HG02759 (cell line): ENCODE measurements at regions not wholly inside any gene's neighbourhood (a gene's known extent, or its start where the extent isn't known, plus 50 kb on each side); places are given as distances from the start of the nearest gene placed in this dataset.
"Not testable (repeated sequence)": the region's sequence is repeated elsewhere in the genome, so short reads cannot be mapped to it uniquely, and the experiment has no call there.

Experiments used
- ATAC-seq: cut with Tn5 transposase; IDR thresholded peaks from one replicate; pipeline ENCODE4 v1.9.1; 2021; ENCODE audit warnings: mild to moderate bottlenecking, moderate library complexity; ENCODE audit not compliant: unreplicated experiment

- ATAC-seq = no peak
These were observed 109.3 kb upstream of the DST start for GRCh38 chr6:56752009-56752408.

- ATAC-seq = no peak
These were observed 108.9 kb upstream of the DST start for GRCh38 chr6:56751604-56752003.

GRCh38 chr6:56750686-56751085, 108.0 kb upstream of the DST start:
- no peak for ATAC-seq

DNA sequence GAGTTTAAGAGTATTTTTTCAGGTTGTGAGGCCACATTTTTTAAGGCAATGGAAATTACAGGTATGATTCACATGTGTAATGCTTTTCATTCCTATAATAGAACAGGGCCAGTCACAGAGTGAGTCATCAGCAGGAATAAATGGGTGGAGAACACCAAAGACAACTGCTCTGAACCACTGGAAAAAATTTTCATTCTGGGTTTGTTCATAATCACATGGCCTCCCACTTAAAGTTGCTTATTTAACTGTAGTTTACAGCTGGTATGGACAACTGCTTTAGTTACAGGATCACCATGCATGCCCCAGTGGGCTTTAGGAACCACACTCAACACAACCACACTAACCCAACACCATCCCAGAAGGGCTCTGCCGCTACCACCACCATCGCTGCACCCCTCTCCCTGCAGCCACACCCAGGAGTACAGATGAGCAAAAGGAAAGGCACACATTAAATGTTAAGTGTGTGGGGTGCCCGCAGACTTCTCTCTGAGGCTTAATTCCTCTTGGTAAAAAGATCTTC, 107.0 kb upstream of the DST start:
- no peak for ATAC-seq

DNA sequence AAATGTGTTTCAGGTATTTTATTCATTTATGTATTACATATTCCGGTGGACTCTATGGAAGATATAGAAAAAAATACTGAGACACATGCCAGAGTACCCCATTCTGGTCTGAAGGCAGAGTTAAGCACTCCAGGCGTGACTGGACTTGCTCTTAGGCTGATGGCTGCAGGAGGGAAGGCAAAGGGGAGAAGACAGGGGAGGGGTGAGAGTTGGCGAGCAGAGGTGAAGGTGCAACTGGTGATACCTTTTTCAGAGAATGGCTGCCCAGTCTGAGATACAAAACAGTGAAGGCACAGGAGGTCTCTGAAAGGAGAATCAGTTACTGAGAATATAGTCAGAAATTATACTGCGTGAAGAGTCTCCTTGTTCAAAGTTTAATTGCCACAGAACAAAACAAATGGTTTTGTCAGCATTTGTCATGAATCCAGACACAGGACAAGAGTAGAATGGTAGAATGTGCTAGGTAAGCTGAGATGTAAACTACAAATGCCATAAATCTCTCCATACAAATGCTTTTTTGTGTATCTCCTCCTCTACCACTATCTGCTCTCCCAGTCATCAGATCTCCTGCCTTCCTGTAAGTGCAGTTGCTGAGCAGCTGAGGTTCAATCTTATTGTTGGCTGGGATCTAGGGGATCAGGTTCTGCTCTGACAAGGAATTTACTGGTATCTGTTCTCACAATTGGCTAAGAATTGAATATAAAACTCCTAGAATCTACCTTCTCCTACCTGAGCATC, 104.2 kb upstream of the DST start:
- ATAC-seq = no peak

- ATAC-seq = no peak
These were observed 103.3 kb upstream of the DST start for GRCh38 chr6:56745971-56746370.

- ATAC-seq = no peak
These were observed 102.4 kb upstream of the DST start for GRCh38 chr6:56745081-56745480.

- ATAC-seq = no peak
These were observed 101.8 kb upstream of the DST start for GRCh38 chr6:56744528-56744927.

DNA sequence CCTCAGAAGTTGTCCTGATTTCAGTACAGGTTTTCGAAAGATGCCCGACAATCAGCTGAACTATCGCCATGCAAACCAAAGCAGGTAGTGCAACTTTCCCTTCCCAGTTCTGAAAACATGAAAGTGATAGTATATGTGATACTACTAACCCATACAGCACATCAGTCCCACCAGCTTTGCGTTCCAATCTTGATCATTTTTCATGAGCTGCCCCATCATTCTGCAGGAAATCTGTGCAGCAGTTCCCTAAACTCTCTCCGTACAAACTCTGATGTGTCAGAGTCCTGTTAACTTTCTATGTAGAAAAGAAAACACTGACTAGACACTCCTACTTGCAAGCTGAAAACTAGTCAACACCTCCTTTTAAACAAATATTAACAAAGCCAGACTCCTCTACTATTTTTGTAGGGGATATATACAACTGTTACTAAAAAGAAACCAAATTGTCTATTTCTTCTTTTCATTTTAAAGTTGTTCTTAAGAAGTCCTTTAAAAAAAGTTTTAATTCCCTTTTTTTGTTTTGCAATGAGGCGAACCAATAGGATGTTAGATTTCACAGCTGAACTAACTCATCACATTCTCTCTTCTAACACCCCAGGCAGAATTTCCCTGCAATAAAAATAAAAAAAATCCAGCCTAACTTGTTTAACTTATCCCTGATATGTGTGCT, 99.6 kb upstream of the DST start:
- peak; percentile 70 for ATAC-seq

DNA sequence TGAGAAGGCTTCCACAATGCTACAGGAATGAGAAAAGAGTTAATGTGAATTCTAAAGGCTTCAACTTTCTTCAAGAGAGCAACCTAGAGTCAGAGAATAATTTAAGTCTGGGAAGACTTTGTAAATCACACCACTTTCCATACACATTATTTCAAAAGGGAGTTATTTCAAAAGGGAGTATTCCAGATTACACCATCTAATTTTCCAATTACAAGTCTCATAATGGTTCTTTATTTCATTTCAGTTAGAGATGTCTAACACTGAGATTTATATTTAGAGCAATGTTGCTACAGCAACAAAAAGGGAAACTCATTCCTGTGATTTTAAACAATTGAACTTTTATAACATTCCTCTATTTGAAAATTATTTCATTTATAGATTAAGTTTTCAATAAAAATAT, 98.8 kb upstream of the DST start:
- ATAC-seq = no peak

DNA sequence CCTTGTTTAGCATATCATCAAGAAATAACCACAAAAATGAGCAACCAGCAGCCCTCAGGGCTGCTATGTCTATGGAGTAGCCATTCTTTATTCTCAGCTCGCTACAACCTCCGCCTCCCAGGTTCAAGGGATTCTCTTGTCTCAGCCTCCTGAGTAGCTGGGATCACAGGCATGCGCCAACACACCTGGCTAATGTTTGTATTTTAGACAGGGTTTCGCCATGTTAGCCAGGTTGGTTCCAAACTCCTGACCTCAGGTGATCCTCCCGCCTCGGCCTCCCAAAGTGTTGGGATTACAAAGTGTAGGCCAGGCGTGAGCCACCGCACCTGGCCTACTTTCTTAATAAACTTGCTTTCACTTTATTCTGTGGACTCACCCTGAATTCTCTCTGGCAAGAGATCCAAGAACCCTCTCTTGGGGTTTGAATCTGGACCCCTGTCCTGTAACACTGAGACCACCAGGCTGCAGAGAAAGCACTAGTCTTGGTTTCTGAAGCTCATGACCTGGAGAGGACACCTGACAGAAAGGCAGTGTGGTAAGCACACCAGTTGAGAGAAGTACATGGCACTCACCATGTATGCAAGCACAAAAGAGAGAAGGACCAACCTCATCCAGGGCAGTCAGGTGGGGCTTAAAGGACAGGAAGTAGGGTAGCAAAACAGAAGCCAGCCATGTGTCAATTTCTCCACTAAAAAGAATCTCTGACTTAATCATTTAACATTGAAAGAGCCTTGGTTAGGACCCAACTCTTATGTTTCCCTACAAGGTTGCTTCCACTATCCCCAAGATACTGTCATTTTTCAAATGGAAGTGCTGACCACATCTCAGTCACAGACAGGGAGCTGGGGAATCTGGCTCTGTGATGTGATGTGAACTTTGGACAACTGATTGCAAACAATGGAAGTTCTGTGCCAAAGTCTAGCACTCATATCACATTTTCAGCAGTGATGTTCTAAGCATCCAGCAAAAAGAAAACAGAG, 97.4 kb upstream of the DST start:
- ATAC-seq = no peak

DNA sequence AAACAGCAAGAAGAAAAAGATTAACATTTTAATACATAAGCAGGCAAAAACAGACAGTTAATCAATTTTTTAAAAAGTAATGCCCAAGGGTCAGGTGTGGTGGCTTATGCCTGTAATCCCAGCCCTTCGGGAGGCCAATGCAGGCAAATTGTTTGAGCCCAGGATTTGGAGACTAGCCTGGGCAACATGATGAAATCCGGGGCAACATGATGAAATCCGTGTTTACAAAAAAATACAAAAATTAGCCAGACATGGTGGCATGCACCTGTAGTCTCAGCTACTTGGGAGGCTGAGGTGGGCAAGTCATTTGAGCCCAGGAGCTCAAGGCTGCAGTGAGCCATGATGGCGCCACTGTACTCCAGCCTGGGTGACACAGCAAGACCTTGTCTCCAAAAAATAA, 94.1 kb upstream of the DST start:
- ATAC-seq = no peak

- ATAC-seq = no peak
These were observed 91.6 kb upstream of the DST start for GRCh38 chr6:56734335-56734734.

- no peak for ATAC-seq
These were observed 90.6 kb upstream of the DST start for GRCh38 chr6:56733211-56733697.

DNA sequence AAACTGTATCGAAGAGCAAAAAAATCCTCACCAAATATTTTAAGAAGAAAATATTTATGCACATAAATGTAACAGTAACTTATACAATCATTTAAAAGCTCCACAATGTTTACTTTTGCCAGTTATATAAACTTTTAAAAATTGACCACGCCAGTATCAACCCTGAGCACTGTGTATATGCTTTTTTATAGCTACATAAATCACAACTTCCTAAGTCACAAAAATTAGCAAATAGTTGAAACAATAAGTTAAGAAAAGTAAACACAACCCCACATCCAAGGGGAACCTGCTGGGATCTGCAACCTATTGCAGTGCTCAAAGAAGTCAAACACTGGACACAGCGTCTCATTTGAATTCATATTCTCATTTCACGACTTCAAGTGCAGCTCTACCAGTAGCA, 89.8 kb upstream of the DST start:
- ATAC-seq = no peak

DNA sequence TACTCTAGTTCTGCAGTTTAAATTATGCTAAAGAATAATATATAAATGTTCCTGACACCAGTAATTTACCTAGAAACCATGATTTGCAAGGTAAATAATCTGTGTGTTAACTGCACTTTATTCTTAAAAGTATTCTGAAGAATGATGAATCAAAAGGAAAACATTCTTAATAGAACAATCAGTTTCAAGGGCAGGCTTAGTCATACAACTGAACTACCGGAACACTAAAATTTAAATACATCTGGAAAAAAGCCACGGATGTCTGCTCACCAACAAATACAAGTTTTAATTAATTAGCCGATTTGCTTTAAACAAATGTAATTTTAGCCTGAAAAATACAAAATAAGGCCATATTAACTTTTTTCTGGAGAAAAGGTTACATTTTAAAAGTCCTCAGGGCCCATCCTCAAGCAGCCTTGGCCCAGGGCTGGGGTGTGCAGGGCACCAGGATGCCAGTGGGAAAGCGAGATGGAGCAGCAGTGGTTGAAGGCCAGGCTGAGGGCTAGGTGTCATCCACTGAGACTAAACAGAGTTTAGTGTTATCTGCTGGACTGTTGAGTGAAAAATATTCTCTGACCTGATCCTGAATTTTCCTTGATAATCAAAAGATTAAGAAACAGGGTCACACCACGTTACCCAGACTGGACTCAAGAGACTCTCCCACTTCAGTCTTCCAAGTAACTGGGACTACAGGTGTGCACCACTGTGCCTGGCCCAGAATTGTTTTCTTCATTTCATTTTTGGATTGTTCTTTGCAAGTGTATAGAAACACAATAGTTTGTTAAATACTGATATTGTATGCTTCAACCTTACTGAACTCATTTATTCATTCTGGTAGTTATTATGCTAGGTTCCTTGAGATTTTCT, 88.2 kb upstream of the DST start:
- ATAC-seq = no peak

DNA sequence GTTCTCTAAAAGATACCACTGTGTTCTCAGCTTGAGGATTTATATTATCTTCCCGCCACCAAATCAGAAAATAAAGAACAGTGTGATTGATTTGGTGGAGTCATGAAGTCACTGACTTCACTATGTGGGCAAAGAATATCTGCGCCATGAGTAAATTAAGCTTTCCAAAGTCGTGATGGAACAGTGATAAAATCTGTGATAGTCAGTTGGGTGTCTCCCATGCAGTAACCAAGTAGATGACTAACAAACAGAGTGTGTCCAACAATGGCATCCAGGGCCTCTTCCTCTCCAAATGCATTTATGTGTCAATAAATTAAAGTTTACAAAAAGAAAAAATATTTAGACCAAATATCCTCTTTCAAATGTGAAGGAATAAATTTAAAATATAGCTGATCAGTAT, 87.0 kb upstream of the DST start:
- ATAC-seq = no peak

DNA sequence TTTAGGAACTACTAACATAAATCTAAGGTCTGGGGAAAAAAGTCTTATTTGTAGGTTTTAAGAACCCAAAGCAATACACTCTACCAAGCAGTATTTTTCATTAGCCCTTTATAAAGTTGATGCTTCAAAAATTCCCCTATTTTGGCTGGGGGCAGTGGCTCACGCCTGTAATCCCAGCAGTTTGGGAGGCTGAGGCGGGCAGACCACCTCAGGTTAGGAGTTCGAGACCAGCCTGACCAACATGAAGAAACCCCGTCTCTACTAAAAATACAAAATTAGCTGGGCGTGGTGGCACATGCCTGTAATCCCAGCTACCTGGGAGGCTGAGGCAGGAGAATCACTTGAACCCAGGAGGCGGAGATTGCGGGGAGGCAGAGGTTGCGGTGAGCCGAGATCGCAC, 86.5 kb upstream of the DST start:
- not testable (repeated sequence) for ATAC-seq

GRCh38 chr6:56727097-56727850, 84.6 kb upstream of the DST start:
- ATAC-seq = no peak

- no peak for ATAC-seq
These were observed 82.6 kb upstream of the DST start for GRCh38 chr6:56725254-56725653.
